Suprapubic skin (tissue), 4 donors: ENCODE measurements at regions not wholly inside any gene's neighbourhood (a gene's known extent, or its start where the extent isn't known, plus 50 kb on each side); places are given as distances from the start of the nearest gene placed in this dataset.

Experiments
- CTCF ChIP-seq, 2 donors: fragments of 200-600 bp in 1 of 2; fragments of 450-650 bp in 1 of 2; sonication (generic) in 1 of 2; IDR thresholded peaks; one replicate each; pipeline ENCODE4 v1.5.1; 2016 to 2019; ENCODE audit warnings: antibody characterized with exemption in 2 of 2, mild to moderate bottlenecking in 1 of 2, moderate library complexity in 1 of 2
- EP300 ChIP-seq: sonication (generic); formaldehyde crosslinking; IDR thresholded peaks from one replicate; pipeline ENCODE4 v1.6.1; 2017; ENCODE audit warnings: antibody characterized with exemption
- POLR2A ChIP-seq, 2 donors: fragments of 450-650 bp; IDR thresholded peaks; one replicate each; pipeline ENCODE4 v1.6.1; 2017; ENCODE audit warnings: antibody characterized with exemption in 2 of 2, mild to moderate bottlenecking in 2 of 2, moderate library complexity in 2 of 2
- POLR2AphosphoS5 ChIP-seq, 3 donors: sonication (generic); formaldehyde crosslinking; IDR thresholded peaks; one replicate each; pipeline ENCODE4 v1.6.1; 2017; ENCODE audit warnings: antibody characterized with exemption in 3 of 3

GRCh38 chr18:55139836-55140235 is 180.6 kb upstream of the CCDC68 start:
- TF ChIP-seq CTCF (IDR thresholded peaks at IDR 0.05): no peak
- TF ChIP-seq POLR2A (IDR thresholded peaks at IDR 0.05): no peak
- no peak for TF ChIP-seq POLR2AphosphoS5 (IDR thresholded peaks at IDR 0.05)
- no peak for TF ChIP-seq EP300
